HepG2 (cell line): ENCODE measurements at regions not wholly inside any gene's neighbourhood (a gene's known extent, or its start where the extent isn't known, plus 50 kb on each side); places are given as distances from the start of the nearest gene placed in this dataset.

Experiments used
- EP300 ChIP-seq, 3 experiments: sonication (generic) in 1 of 3; formaldehyde crosslinking in 1 of 3; IDR thresholded peaks; 2 replicates each; pipeline versions ENCODE4 v1.5.1 to v1.6.1; 2011 to 2020; ENCODE audit warnings: low read depth in 2 of 3, low read length in 2 of 3, borderline replicate concordance in 1 of 3, improper control_type of control experiment in 1 of 3, mild to moderate bottlenecking in 1 of 3, missing genetic modification reagents in 1 of 3, moderate library complexity in 1 of 3
- FOXA3 ChIP-seq: IDR thresholded peaks from 2 replicates; pipeline ENCODE4 v1.6.1; 2016; ENCODE audit warnings: missing genetic modification reagents, missing compliant biosample characterization
- GATA4 ChIP-seq: sonication (generic); IDR thresholded peaks from 2 replicates; pipeline ENCODE4 v1.6.1; 2016; ENCODE audit warnings: antibody characterized with exemption, low read depth, borderline replicate concordance
- MAF1 ChIP-seq: sonication (generic); formaldehyde crosslinking; IDR thresholded peaks from 2 replicates; pipeline ENCODE4 v1.5.0; 2020; ENCODE audit warnings: missing genetic modification reagents, borderline replicate concordance
- MED1 ChIP-seq: sonication (generic); formaldehyde crosslinking; IDR thresholded peaks from 2 replicates; pipeline ENCODE4 v1.4.0; 2020; ENCODE audit warnings: missing genetic modification reagents
- MEIS2 ChIP-seq: sonication (generic); formaldehyde crosslinking; IDR thresholded peaks from 2 replicates; pipeline ENCODE4 v1.9.0; 2021; ENCODE audit warnings: mild to moderate bottlenecking, missing genetic modification reagents
- MNT ChIP-seq: fragments of 450-650 bp; IDR thresholded peaks from 2 replicates; pipeline ENCODE4 v1.6.1; 2016
- NR2F2 ChIP-seq: IDR thresholded peaks from 2 replicates; pipeline ENCODE4 v1.6.1; 2012; ENCODE audit warnings: low read depth, inconsistent platforms, borderline replicate concordance
- ONECUT2 ChIP-seq: sonication (generic); formaldehyde crosslinking; IDR thresholded peaks from 2 replicates; pipeline ENCODE4 v1.4.0; 2020; ENCODE audit warnings: missing genetic modification reagents
- PITX1 ChIP-seq: sonication (generic); formaldehyde crosslinking; IDR thresholded peaks from 2 replicates; pipeline ENCODE4 v1.5.1; 2020; ENCODE audit warnings: mild to moderate bottlenecking, missing genetic modification reagents
- PPARG ChIP-seq: conservative IDR thresholded peaks from 2 replicates; pipeline ENCODE4 v1.6.1; 2016; ENCODE audit warnings: missing biosample characterization, missing genetic modification reagents
- RARA ChIP-seq: IDR thresholded peaks from 2 replicates; pipeline ENCODE4 v1.6.1; 2016; ENCODE audit warnings: missing genetic modification reagents, missing compliant biosample characterization
- RXRB ChIP-seq: IDR thresholded peaks from 2 replicates; pipeline ENCODE4 v1.6.1; 2016; ENCODE audit warnings: borderline replicate concordance, missing genetic modification reagents, missing compliant biosample characterization
- TBX2 ChIP-seq: sonication (generic); formaldehyde crosslinking; IDR thresholded peaks from 2 replicates; pipeline ENCODE4 v1.5.0; 2020; ENCODE audit warnings: missing genetic modification reagents, mild to moderate bottlenecking, borderline replicate concordance
- TFE3 ChIP-seq: IDR thresholded peaks from 2 replicates; pipeline ENCODE4 v1.6.1; 2016
- U2AF2 ChIP-seq: fragments of 200-400 bp; formaldehyde crosslinking; IDR thresholded peaks from 2 replicates; pipeline ENCODE4 v1.6.1; 2017; ENCODE audit warnings: low read depth, mild to moderate bottlenecking, low read length
- ZNF800 ChIP-seq: sonication (generic); formaldehyde crosslinking; IDR thresholded peaks from 2 replicates; pipeline ENCODE4 v1.4.0; 2020; ENCODE audit warnings: missing genetic modification reagents
- TF ChIP-seq, protein P1 (sequence below): sonication (generic); formaldehyde crosslinking; IDR thresholded peaks from 2 replicates; pipeline ENCODE4 v1.4.0; 2020; ENCODE audit warnings: missing genetic modification reagents
- TF ChIP-seq, protein P2 (sequence below): sonication (generic); formaldehyde crosslinking; IDR thresholded peaks from 2 replicates; pipeline ENCODE4 v1.4.0; 2020; ENCODE audit warnings: low read depth, mild to moderate bottlenecking, missing genetic modification reagents
- TF ChIP-seq, protein P3 (sequence below): sonication (generic); formaldehyde crosslinking; conservative IDR thresholded peaks from 2 replicates; pipeline ENCODE4 v1.4.0; 2020; ENCODE audit warnings: missing genetic modification reagents

- TF ChIP-seq, protein P1, sequence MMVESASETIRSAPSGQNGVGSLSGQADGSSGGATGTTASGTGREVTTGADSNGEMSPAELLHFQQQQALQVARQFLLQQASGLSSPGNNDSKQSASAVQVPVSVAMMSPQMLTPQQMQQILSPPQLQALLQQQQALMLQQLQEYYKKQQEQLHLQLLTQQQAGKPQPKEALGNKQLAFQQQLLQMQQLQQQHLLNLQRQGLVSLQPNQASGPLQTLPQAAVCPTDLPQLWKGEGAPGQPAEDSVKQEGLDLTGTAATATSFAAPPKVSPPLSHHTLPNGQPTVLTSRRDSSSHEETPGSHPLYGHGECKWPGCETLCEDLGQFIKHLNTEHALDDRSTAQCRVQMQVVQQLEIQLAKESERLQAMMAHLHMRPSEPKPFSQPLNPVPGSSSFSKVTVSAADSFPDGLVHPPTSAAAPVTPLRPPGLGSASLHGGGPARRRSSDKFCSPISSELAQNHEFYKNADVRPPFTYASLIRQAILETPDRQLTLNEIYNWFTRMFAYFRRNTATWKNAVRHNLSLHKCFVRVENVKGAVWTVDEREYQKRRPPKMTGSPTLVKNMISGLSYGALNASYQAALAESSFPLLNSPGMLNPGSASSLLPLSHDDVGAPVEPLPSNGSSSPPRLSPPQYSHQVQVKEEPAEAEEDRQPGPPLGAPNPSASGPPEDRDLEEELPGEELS (CRISPR knock-in tag): 0 out of 2 replicates have a peak, but pooled peaks have one; percentile 42
- TF ChIP-seq, protein P2, sequence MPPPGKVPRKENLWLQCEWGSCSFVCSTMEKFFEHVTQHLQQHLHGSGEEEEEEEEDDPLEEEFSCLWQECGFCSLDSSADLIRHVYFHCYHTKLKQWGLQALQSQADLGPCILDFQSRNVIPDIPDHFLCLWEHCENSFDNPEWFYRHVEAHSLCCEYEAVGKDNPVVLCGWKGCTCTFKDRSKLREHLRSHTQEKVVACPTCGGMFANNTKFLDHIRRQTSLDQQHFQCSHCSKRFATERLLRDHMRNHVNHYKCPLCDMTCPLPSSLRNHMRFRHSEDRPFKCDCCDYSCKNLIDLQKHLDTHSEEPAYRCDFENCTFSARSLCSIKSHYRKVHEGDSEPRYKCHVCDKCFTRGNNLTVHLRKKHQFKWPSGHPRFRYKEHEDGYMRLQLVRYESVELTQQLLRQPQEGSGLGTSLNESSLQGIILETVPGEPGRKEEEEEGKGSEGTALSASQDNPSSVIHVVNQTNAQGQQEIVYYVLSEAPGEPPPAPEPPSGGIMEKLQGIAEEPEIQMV (CRISPR knock-in tag): no peak
- TF ChIP-seq, protein P3, sequence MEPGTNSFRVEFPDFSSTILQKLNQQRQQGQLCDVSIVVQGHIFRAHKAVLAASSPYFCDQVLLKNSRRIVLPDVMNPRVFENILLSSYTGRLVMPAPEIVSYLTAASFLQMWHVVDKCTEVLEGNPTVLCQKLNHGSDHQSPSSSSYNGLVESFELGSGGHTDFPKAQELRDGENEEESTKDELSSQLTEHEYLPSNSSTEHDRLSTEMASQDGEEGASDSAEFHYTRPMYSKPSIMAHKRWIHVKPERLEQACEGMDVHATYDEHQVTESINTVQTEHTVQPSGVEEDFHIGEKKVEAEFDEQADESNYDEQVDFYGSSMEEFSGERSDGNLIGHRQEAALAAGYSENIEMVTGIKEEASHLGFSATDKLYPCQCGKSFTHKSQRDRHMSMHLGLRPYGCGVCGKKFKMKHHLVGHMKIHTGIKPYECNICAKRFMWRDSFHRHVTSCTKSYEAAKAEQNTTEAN (CRISPR knock-in tag): 0 out of 2 replicates have a peak, but pooled peaks have one; percentile 22
- TF ChIP-seq RXRB (CRISPR knock-in tag): peak; percentile 8; the same call in 1 of the 2 replicates
- 0 out of 2 replicates have a peak, but pooled peaks have one; percentile 26 for TF ChIP-seq FOXA3 (CRISPR knock-in tag)
- TF ChIP-seq ZNF800 (CRISPR knock-in tag): no peak
- TF ChIP-seq EP300 (IDR thresholded peaks at IDR 0.05; ENCODE audit: low read depth in 2 of 2, low read length in 2 of 2): peak in 1 of 2 experiments; percentile 55; a peak in 1 of 4 replicates
- peak; percentile 55; the same call in 1 of the 2 replicates for TF ChIP-seq EP300 (CRISPR knock-in tag; IDR thresholded peaks at IDR 0.05; ENCODE audit: borderline replicate concordance)
- peak; percentile 58; the same call in 1 of the 2 replicates for TF ChIP-seq TBX2 (CRISPR knock-in tag)
- peak; percentile 44; the same call in 1 of the 2 replicates for TF ChIP-seq GATA4
- 0 out of 2 replicates have a peak, but pooled peaks have one; percentile 22 for TF ChIP-seq PPARG (CRISPR knock-in tag)
- no peak for TF ChIP-seq U2AF2
- TF ChIP-seq ONECUT2 (CRISPR knock-in tag): no peak
- TF ChIP-seq MAF1 (CRISPR knock-in tag): no peak
- 0 out of 2 replicates have a peak, but pooled peaks have one; percentile 36 for TF ChIP-seq MED1
- TF ChIP-seq NR2F2: peak; percentile 38; the same call in 1 of the 2 replicates
- no peak for TF ChIP-seq MEIS2 (CRISPR knock-in tag)
- 0 out of 2 replicates have a peak, but pooled peaks have one; percentile 37 for TF ChIP-seq PITX1 (CRISPR knock-in tag)
- TF ChIP-seq MNT: peak; percentile 40
- peak; percentile 25; the same call in 1 of the 2 replicates for TF ChIP-seq RARA
- 0 out of 2 replicates have a peak, but pooled peaks have one; percentile 41 for TF ChIP-seq TFE3 (CRISPR knock-in tag)
These were observed 120.7 kb upstream of the CARD11 start (continued) for GRCh38 chr7:3164380-3164792.
